ENCODE measurements at regions not wholly inside any gene's neighbourhood (a gene's known extent, or its start where the extent isn't known, plus 50 kb on each side); places are given as distances from the start of the nearest gene placed in this dataset.

GRCh38 chr1:157198619-157199420 is 60.6 kb upstream of the ETV3 start:
- Histone ChIP-seq H3K4ac (ENCODE audit: low read depth, low read length) (no peak overlapping the region), H4K20me1 (ENCODE audit: insufficient read depth, low read length) (no peaks in the 10 kb centered on the region), H3K56ac (ENCODE audit: extremely low read depth, insufficient read depth, low read length) (no peak overlapping the region), H2AFZ (replicated peaks; ENCODE audit: low read length, poor library complexity) (no peak overlapping the region), H3K36me3 (ENCODE audit: control insufficient read depth, insufficient read depth, low read length) (no peaks in the 10 kb centered on the region), H3K14ac (replicated peaks; ENCODE audit: low read depth, low read length) (no peak overlapping the region), H3K4me2 (ENCODE audit: low read depth, low read length) (no peak overlapping the region), H3K27ac (ENCODE audit: insufficient read depth, low read length) (no peak overlapping the region), H3K4me1 (ENCODE audit: control insufficient read depth, insufficient read depth, low read length) (no peaks in the 10 kb centered on the region), H2BK20ac (ENCODE audit: low read depth, low read length) (no peak overlapping the region), H2AK9ac (replicated peaks; ENCODE audit: low read depth, low read length, poor library complexity) (no peak overlapping the region), H2AK5ac (ENCODE audit: low read depth, low read length) (no peak overlapping the region), H2BK5ac (ENCODE audit: low read depth, low read length, poor library complexity, severe bottlenecking) (no peak overlapping the region), H3K23ac (ENCODE audit: low read depth, low read length) (no peak overlapping the region), H4K8ac (ENCODE audit: low read depth in 2 of 2, low read length in 2 of 2) (no peak overlapping the region), H3K9ac (ENCODE audit: low read depth, low read length) (no peak overlapping the region), H3K4me3 (ENCODE audit: insufficient read depth, low read depth, low read length) (no peak overlapping the region), H2BK120ac (ENCODE audit: low read depth, low read length) (no peak overlapping the region), H3K79me1 (ENCODE audit: low read depth in 1 of 2, low read length in 2 of 2) (no peaks in the 10 kb centered on the region), H3K9me3 (ENCODE audit: control insufficient read depth, insufficient read depth, low read length) (no peaks in the 10 kb centered on the region), H2BK15ac (ENCODE audit: low read depth, low read length) (no peak overlapping the region), H3K27me3 (ENCODE audit: control insufficient read depth, insufficient read depth, low read length) (peaks cover 31% of the 10 kb centered on the region), H4K5ac (ENCODE audit: low read depth, low read length) (no peak overlapping the region), H3K18ac (ENCODE audit: low read depth, low read length) (no peak overlapping the region), H4K91ac (ENCODE audit: insufficient read depth, low read depth, low read length) (no peak overlapping the region), H3K9me1 (ENCODE audit: insufficient read depth, low read length) (no peaks in the 10 kb centered on the region)
- CTCF ChIA-PET = no interaction called here
- dilution Hi-C loops (cut with HindIII; ENCODE audit: low sequenced_read_pairs, unreplicated experiment) = no loop called here
- no TSS peak for BruUV-seq (replicated peaks)
- ATAC-seq (ENCODE audit: low read depth) (no peak), DNase-seq (no peak)
- POLR2A ChIA-PET (ENCODE audit: unreplicated experiment) = no interaction called here
- WGBS, 2 experiments (ENCODE audit: extremely low coverage in 2 of 2, insufficient read length in 1 of 2) = 75% methylated on average over 2 of the region's 8 CpGs; no CpG with 5 or more reads in 1 of the 2 experiments
- in situ Hi-C loops (cut with MboI; ENCODE audit: low sequenced_read_pairs) = loop anchor here (10.0 kb wide), 1 partner anchor 296 kb away; no protein-coding TSS in a partner anchor
- no peak for TF ChIP-seq CHD1 (IDR thresholded peaks at IDR 0.05; ENCODE audit: low read depth, low read length)
- TF ChIP-seq CEBPB (IDR thresholded peaks at IDR 0.05; ENCODE audit: low read depth, low read length) = no peak
- no peak for TF ChIP-seq USF2 (IDR thresholded peaks at IDR 0.05; ENCODE audit: low read depth, low read length)
- TF ChIP-seq MAFK (IDR thresholded peaks at IDR 0.05; ENCODE audit: low read depth, low read length) = no peak
- no peak for TF ChIP-seq ELK1 (IDR thresholded peaks at IDR 0.05; ENCODE audit: borderline replicate concordance, low read depth, low read length)
- TF ChIP-seq BHLHE40 (IDR thresholded peaks at IDR 0.05; ENCODE audit: low read depth, low read length) = no peak
- TF ChIP-seq FOS (IDR thresholded peaks at IDR 0.05; ENCODE audit: low read depth, low read length) = no peak
- no peak for TF ChIP-seq RCOR1 (IDR thresholded peaks at IDR 0.05; ENCODE audit: insufficient replicate concordance, low read length)
- no peak for TF ChIP-seq SMC3 (IDR thresholded peaks at IDR 0.05; ENCODE audit: low read depth, low read length)
- TF ChIP-seq MAZ (IDR thresholded peaks at IDR 0.05; ENCODE audit: borderline replicate concordance, low read depth, low read length) = no peak
- no peak for TF ChIP-seq RAD21 (IDR thresholded peaks at IDR 0.05; ENCODE audit: low read length)
- no peak for TF ChIP-seq NFE2L2 (IDR thresholded peaks at IDR 0.05; ENCODE audit: low read depth, low read length)
- TF ChIP-seq RFX5 (IDR thresholded peaks at IDR 0.05; ENCODE audit: low read depth, low read length) = no peak
- no peak for TF ChIP-seq POLR2A (IDR thresholded peaks at IDR 0.05; ENCODE audit: low read depth, low read length)
- no peak for TF ChIP-seq MXI1 (IDR thresholded peaks at IDR 0.05; ENCODE audit: borderline replicate concordance, low read depth, low read length)
- intact Hi-C loops (cut with micrococcal nuclease) = loop anchor here (10.0 kb wide), 1 partner anchor 926 kb away; a partner anchor contains a TSS
